H1 (cell line): ENCODE measurements at regions not wholly inside any gene's neighbourhood (a gene's known extent, or its start where the extent isn't known, plus 50 kb on each side); places are given as distances from the start of the nearest gene placed in this dataset.

Experiments used
- CTCF ChIA-PET: fragments of 300-600 bp; sonication (Branson Sonifier 250); formaldehyde crosslinking; loops from one replicate; lab custom pipeline; 2021; ENCODE audit not compliant: partially characterized antibody; lab: Charles Lee
- POLR2A ChIA-PET: fragments of 300-600 bp; sonication (Branson Sonifier 250); formaldehyde crosslinking; loops from one replicate; lab custom pipeline; 2021; ENCODE audit warnings: inconsistent platforms; ENCODE audit not compliant: partially characterized antibody; lab: Charles Lee
- DNase-seq, 2 experiments: peaks; one replicate each; pipeline versions ENCODE4 v3.0.0 to v3.0.0-alpha.2; 2010 to 2022; ENCODE audit warnings: low spot score in 2 of 2, low read depth in 1 of 2, mixed read lengths in 1 of 2
- FAIRE-seq: peaks from 2 replicates; lab custom pipeline; 2011; peaks lifted over from hg19 to GRCh38; lab: Jason Lieb, UNC
- H2AFZ ChIP-seq: 2 replicates; pipeline ENCODE4 v1.8.1; 2012; ENCODE audit warnings: low read length, inconsistent platforms
- H2AK5ac ChIP-seq: 2 replicates; pipeline ENCODE4 v1.6.1; 2013; ENCODE audit warnings: low read depth, low read length
- H2BK120ac ChIP-seq: replicated peaks from 2 replicates; pipeline ENCODE3; 2013; ENCODE audit warnings: low read depth, low read length, inconsistent platforms
- H2BK12ac ChIP-seq: 2 replicates; pipeline ENCODE4 v1.6.1; 2013; ENCODE audit warnings: low read depth, low read length
- H2BK15ac ChIP-seq: 2 replicates; pipeline ENCODE4 v1.6.1; 2013; ENCODE audit warnings: low read length
- H2BK20ac ChIP-seq: 2 replicates; pipeline ENCODE4 v1.6.1; 2013; ENCODE audit warnings: low read length
- H2BK5ac ChIP-seq: 2 replicates; pipeline ENCODE4 v1.6.1; 2013; ENCODE audit warnings: low read depth, low read length
- H3K14ac ChIP-seq: 2 replicates; pipeline ENCODE4 v1.6.1; 2013; ENCODE audit warnings: inconsistent platforms; ENCODE audit not compliant: insufficient read length
- H3K18ac ChIP-seq: 2 replicates; pipeline ENCODE4 v1.6.1; 2013; ENCODE audit warnings: low read length; ENCODE audit errors: extremely low read depth
- H3K23ac ChIP-seq: 2 replicates; pipeline ENCODE4 v1.6.1; 2013; ENCODE audit warnings: inconsistent platforms; ENCODE audit not compliant: insufficient read length
- H3K23me2 ChIP-seq: 2 replicates; pipeline ENCODE4 v1.6.1; 2013; ENCODE audit warnings: low read depth, low read length
- H3K27ac ChIP-seq: 2 replicates; pipeline ENCODE4 v1.6.1; 2011; ENCODE audit warnings: low read depth, low read length, inconsistent platforms
- H3K27me3 ChIP-seq, 4 experiments: replicated peaks in 1 of 4; 1 replicate in 1 of 4; 2 replicates in 3 of 4; pipeline versions ENCODE4 v1.6.1 to v1.8.1; 2011 to 2013; ENCODE audit warnings: low read length in 3 of 4, mild to moderate bottlenecking in 3 of 4, inconsistent platforms in 2 of 4, mixed read lengths in 2 of 4, moderate library complexity in 1 of 4; ENCODE audit not compliant: control insufficient read depth in 3 of 4, insufficient read depth in 3 of 4; ENCODE audit errors: extremely low read depth in 1 of 4
- H3K36me3 ChIP-seq, 4 experiments: 2 replicates each; pipeline versions ENCODE4 v1.6.1 to v1.8.1; 2011 to 2013; ENCODE audit warnings: mild to moderate bottlenecking in 4 of 4, low read length in 3 of 4, moderate library complexity in 2 of 4, control low read depth in 1 of 4, inconsistent platforms in 1 of 4; ENCODE audit not compliant: insufficient read depth in 4 of 4, control insufficient read depth in 2 of 4
- H3K4ac ChIP-seq: replicated peaks from 2 replicates; pipeline ENCODE3; 2013; ENCODE audit warnings: low read length, low read depth, mixed read lengths, inconsistent platforms; ENCODE audit not compliant: insufficient read length
- H3K4me1 ChIP-seq, 4 experiments: replicated peaks in 1 of 4; 1 replicate in 1 of 4; 2 replicates in 3 of 4; pipeline versions ENCODE4 v1.6.1 to v1.8.1; 2011 to 2013; ENCODE audit warnings: low read length in 3 of 4, inconsistent platforms in 2 of 4, mixed read lengths in 1 of 4; ENCODE audit not compliant: insufficient read depth in 4 of 4, control insufficient read depth in 3 of 4
- H3K4me2 ChIP-seq, 2 experiments: 2 replicates each; pipeline versions ENCODE4 v1.6.1 to v1.8.1; 2011 to 2013; ENCODE audit warnings: low read depth in 2 of 2, low read length in 2 of 2, control low read depth in 1 of 2, inconsistent platforms in 1 of 2, mild to moderate bottlenecking in 1 of 2; ENCODE audit not compliant: insufficient read depth in 1 of 2
- H3K4me3 ChIP-seq, 4 experiments: fragments of 200-600, 300-600 bp in 1 of 4; sonication (generic), shearing (Covaris generic), sonication (Bioruptor Twin) in 1 of 4; 2 replicates each; pipeline versions ENCODE4 v1.5.1 to v1.8.1; 2011 to 2016; ENCODE audit warnings: low read length in 4 of 4, low read depth in 3 of 4, control low read depth in 2 of 4, inconsistent platforms in 2 of 4, mild to moderate bottlenecking in 2 of 4, mixed read lengths in 1 of 4, moderate library complexity in 1 of 4; ENCODE audit not compliant: insufficient read depth in 2 of 4; ENCODE audit errors: extremely low read depth in 1 of 4
- H3K56ac ChIP-seq: replicated peaks from 2 replicates; pipeline ENCODE3; 2013; ENCODE audit warnings: low read depth, mild to moderate bottlenecking, mixed read lengths, low read length, inconsistent platforms; ENCODE audit not compliant: insufficient read length
- H3K79me1 ChIP-seq: 2 replicates; pipeline ENCODE4 v1.6.1; 2013; ENCODE audit warnings: low read depth, low read length, control low read depth
- H3K79me2 ChIP-seq, 2 experiments: 2 replicates each; pipeline versions ENCODE4 v1.6.1 to v1.8.1; 2012 to 2013; ENCODE audit warnings: low read length in 2 of 2, mild to moderate bottlenecking in 2 of 2, inconsistent platforms in 1 of 2; ENCODE audit not compliant: insufficient read depth in 2 of 2, control insufficient read depth in 1 of 2
- H3K9ac ChIP-seq, 4 experiments: replicated peaks in 1 of 4; 1 replicate in 1 of 4; 2 replicates in 3 of 4; pipeline versions ENCODE4 v1.6.1 to v1.8.1; 2011 to 2013; ENCODE audit warnings: low read depth in 3 of 4, low read length in 3 of 4, control low read depth in 2 of 4, mild to moderate bottlenecking in 2 of 4, moderate library complexity in 2 of 4, inconsistent platforms in 1 of 4; ENCODE audit errors: extremely low read depth in 1 of 4
- H3K9me3 ChIP-seq, 2 experiments: 2 replicates each; pipeline versions ENCODE4 v1.6.1 to v1.8.1; 2012 to 2013; ENCODE audit warnings: mild to moderate bottlenecking in 2 of 2, moderate library complexity in 2 of 2, control low read depth in 1 of 2, inconsistent platforms in 1 of 2, low read depth in 1 of 2, low read length in 1 of 2, mixed read lengths in 1 of 2; ENCODE audit not compliant: insufficient read depth in 2 of 2
- H4K20me1 ChIP-seq, 2 experiments: replicated peaks in 1 of 2; 2 replicates each; pipeline versions ENCODE3 to v1.8.1; 2011 to 2013; ENCODE audit warnings: inconsistent platforms in 2 of 2, low read length in 2 of 2, mild to moderate bottlenecking in 1 of 2; ENCODE audit not compliant: insufficient read depth in 2 of 2, control insufficient read depth in 1 of 2
- H4K5ac ChIP-seq: 2 replicates; pipeline ENCODE4 v1.6.1; 2013; ENCODE audit warnings: low read length, low read depth, mixed read lengths, inconsistent platforms; ENCODE audit not compliant: insufficient read length
- H4K8ac ChIP-seq: 2 replicates; pipeline ENCODE4 v1.8.0; 2013; ENCODE audit warnings: mild to moderate bottlenecking, moderate library complexity, low read length, inconsistent platforms; ENCODE audit not compliant: insufficient read depth; ENCODE audit errors: extremely low read depth
- H4K91ac ChIP-seq: replicated peaks from 2 replicates; pipeline ENCODE3; 2013; ENCODE audit warnings: low read length, mixed read lengths, inconsistent platforms; ENCODE audit not compliant: insufficient read length
- ATF3 ChIP-seq: IDR thresholded peaks from 2 replicates; pipeline ENCODE4 v1.6.1; 2011; ENCODE audit warnings: low read depth, mild to moderate bottlenecking, low read length; ENCODE audit not compliant: insufficient read depth
- BRCA1 ChIP-seq: IDR thresholded peaks from 2 replicates; pipeline ENCODE4 v1.6.1; 2012; ENCODE audit warnings: low read depth, low read length, improper control_type of control experiment
- CTBP2 ChIP-seq: IDR thresholded peaks from 2 replicates; pipeline ENCODE4 v1.7.0; 2011; ENCODE audit warnings: borderline replicate concordance, mild to moderate bottlenecking, moderate library complexity, mixed read lengths, low read length; ENCODE audit not compliant: insufficient read depth, insufficient read length
- EZH2 ChIP-seq: fragments of 200-600 bp; sonication (generic); IDR thresholded peaks from 2 replicates; pipeline ENCODE4 v1.7.1; 2012; ENCODE audit warnings: low read depth, mild to moderate bottlenecking, moderate library complexity, low read length, inconsistent platforms; ENCODE audit not compliant: severe bottlenecking
- FOSL1 ChIP-seq: IDR thresholded peaks from 2 replicates; pipeline ENCODE4 v1.6.1; 2011; ENCODE audit warnings: mild to moderate bottlenecking, low read depth, low read length, moderate library complexity; ENCODE audit not compliant: insufficient read depth
- JUND ChIP-seq: IDR thresholded peaks from 2 replicates; pipeline ENCODE4 v1.6.1; 2011; ENCODE audit warnings: mild to moderate bottlenecking, improper control_type of control experiment, low read length
- MAFK ChIP-seq: IDR thresholded peaks from 2 replicates; pipeline ENCODE4 v1.6.1; 2012; ENCODE audit warnings: low read depth, mild to moderate bottlenecking, improper control_type of control experiment, low read length
- POLR2A ChIP-seq, 2 experiments: IDR thresholded peaks; 1 replicate in 1 of 2; 2 replicates in 1 of 2; pipeline ENCODE4 v1.6.1; 2011; ENCODE audit warnings: low read depth in 2 of 2, low read length in 2 of 2, mild to moderate bottlenecking in 2 of 2; ENCODE audit errors: control extremely low read depth in 1 of 2
- POLR2AphosphoS5 ChIP-seq: IDR thresholded peaks from 2 replicates; pipeline ENCODE4 v1.6.1; 2011; ENCODE audit warnings: low read depth, low read length
- RFX5 ChIP-seq: IDR thresholded peaks from 2 replicates; pipeline ENCODE4 v1.6.1; 2011; ENCODE audit warnings: low read depth, low read length, improper control_type of control experiment, borderline replicate concordance
- SIN3A ChIP-seq, 2 experiments: IDR thresholded peaks in 1 of 2; conservative IDR thresholded peaks in 1 of 2; 2 replicates each; pipeline ENCODE4 v1.6.1; 2011 to 2012; ENCODE audit warnings: low read length in 2 of 2, improper control_type of control experiment in 1 of 2, low read depth in 1 of 2, mild to moderate bottlenecking in 1 of 2
- SUZ12 ChIP-seq: fragments of 200-600 bp; sonication (generic); IDR thresholded peaks from 2 replicates; pipeline ENCODE4 v1.6.1; 2012; ENCODE audit warnings: mild to moderate bottlenecking, inconsistent platforms, low read length, moderate library complexity, mixed read lengths
- USF2 ChIP-seq: IDR thresholded peaks from 2 replicates; pipeline ENCODE4 v1.6.1; 2011; ENCODE audit warnings: low read length, improper control_type of control experiment
- WGBS, 2 experiments: shearing (Covaris generic) in 1 of 2; methylation state at CpG; one replicate each; pipeline versions ENCODE4 v1.1.6 to v1.1.7; 2013 to 2015; ENCODE audit warnings: low lambda C conversion rate in 2 of 2, mixed read lengths in 2 of 2, inconsistent platforms in 1 of 2, low coverage in 1 of 2, missing lambda C conversion rate in 1 of 2; ENCODE audit not compliant: insufficient replicate concordance in 2 of 2, insufficient coverage in 1 of 2, insufficient read length in 1 of 2; ENCODE audit errors: extremely low coverage in 1 of 2, missing lambda C conversion rate in 1 of 2; 5-methylcytosine and 5-hydroxymethylcytosine counted together

GRCh38 chr4:57442241-57442640 is 332.1 kb upstream of the IGFBP7 start:
- H3K14ac ChIP-seq: no peak overlapping the region
- no peak overlapping the region for H2BK15ac ChIP-seq
- no peaks in the 10 kb centered on the region for H3K4me1 ChIP-seq
- no peak overlapping the region for H2BK20ac ChIP-seq
- no peak overlapping the region for H4K8ac ChIP-seq
- no peaks in the 10 kb centered on the region for H3K36me3 ChIP-seq
- POLR2A ChIA-PET: no interaction called here
- no peaks in the 10 kb centered on the region for H3K27me3 ChIP-seq
- H2AK5ac ChIP-seq: no peak overlapping the region
- H4K5ac ChIP-seq: no peak overlapping the region
- H4K91ac ChIP-seq: no peak overlapping the region
- H2BK5ac ChIP-seq: no peak overlapping the region
- 77% methylated on average over 7 of the region's 7 CpGs; no CpG with 5 or more reads in 1 of the 2 experiments for WGBS, 2 experiments
- no peak overlapping the region for H3K23ac ChIP-seq
- H3K4ac ChIP-seq: no peak overlapping the region
- H3K4me3 ChIP-seq: no peak overlapping the region
- DNase-seq (no peak), FAIRE-seq (no peak)
- H2BK120ac ChIP-seq: no peak overlapping the region
- H3K79me2 ChIP-seq: no peaks in the 10 kb centered on the region
- no peak overlapping the region for H3K56ac ChIP-seq
- H3K4me2 ChIP-seq: no peak overlapping the region
- no peaks in the 10 kb centered on the region for H3K79me1 ChIP-seq
- CTCF ChIA-PET: interaction anchor here (0.8 to 5.7 kb wide), 21 partner anchors 8 to 803 kb away, joined by 3 to 55 read pairs (median 4); no protein-coding TSS in a partner anchor
- H3K18ac ChIP-seq: no peak overlapping the region
- H2BK12ac ChIP-seq: no peak overlapping the region
- no peaks in the 10 kb centered on the region for H3K9me3 ChIP-seq
- no peak overlapping the region; the same call in 1 of the 2 replicates for H3K27ac ChIP-seq
- no peaks in the 10 kb centered on the region for H3K23me2 ChIP-seq
- H4K20me1 ChIP-seq: no peaks in the 10 kb centered on the region
- no peak overlapping the region for H2AFZ ChIP-seq
- H3K9ac ChIP-seq: no peak overlapping the region
- TF ChIP-seq POLR2A (IDR thresholded peaks at IDR 0.05; ENCODE audit: control extremely low read depth in 1 of 2, low read depth in 2 of 2, low read length in 2 of 2): no peak
- no peak for TF ChIP-seq ATF3
- TF ChIP-seq USF2: no peak
- no peak for TF ChIP-seq SIN3A (conservative IDR thresholded peaks at IDR 0.05 in 1 of 2, IDR thresholded peaks at IDR 0.05 in 1 of 2; ENCODE audit: low read depth in 1 of 2, low read length in 2 of 2)
- no peak for TF ChIP-seq BRCA1
- no peak for TF ChIP-seq EZH2
- no peak for TF ChIP-seq FOSL1
- no peak for TF ChIP-seq CTBP2
- no peak for TF ChIP-seq RFX5
- no peak for TF ChIP-seq JUND
- no peak for TF ChIP-seq SUZ12
- no peak for TF ChIP-seq MAFK
- no peak for TF ChIP-seq POLR2AphosphoS5
